HL-60 (cell line): ENCODE measurements at regions not wholly inside any gene's neighbourhood (a gene's known extent, or its start where the extent isn't known, plus 50 kb on each side); places are given as distances from the start of the nearest gene placed in this dataset.

Source experiments
- DNase-seq, 2 experiments: peaks; one replicate each; pipeline ENCODE4 v3.0.0-alpha.2; 2010 to 2020; ENCODE audit warnings: low read depth in 1 of 2, low spot score in 1 of 2
- H3K27ac ChIP-seq: fragments of 250-450 bp; sonication (Bioruptor Pico); replicated peaks from 2 replicates; pipeline ENCODE4 v1.5.1; 2020; ENCODE audit warnings: mild to moderate bottlenecking, moderate library complexity
- H3K27me3 ChIP-seq: fragments of 250-450 bp; sonication (Bioruptor Pico); 2 replicates; pipeline ENCODE4 v1.5.1; 2021; ENCODE audit warnings: mild to moderate bottlenecking, moderate library complexity; ENCODE audit not compliant: insufficient read depth, poor library complexity, severe bottlenecking
- H3K4me3 ChIP-seq: replicated peaks from 2 replicates; pipeline ENCODE4 v1.5.1; 2011; ENCODE audit warnings: mild to moderate bottlenecking, control low read depth, low read length; ENCODE audit not compliant: insufficient read depth
- GABPA ChIP-seq: IDR thresholded peaks from 2 replicates; pipeline ENCODE4 v1.6.1; 2012; ENCODE audit warnings: low read depth
- POLR2AphosphoS5 ChIP-seq: IDR thresholded peaks from 2 replicates; pipeline ENCODE4 v1.6.1; 2012; ENCODE audit warnings: low read depth
- SPI1 ChIP-seq: IDR thresholded peaks from 2 replicates; pipeline ENCODE4 v1.6.1; 2012; ENCODE audit warnings: low read depth, mild to moderate bottlenecking, borderline replicate concordance
- TF ChIP-seq, protein P1 (sequence below): IDR thresholded peaks from 2 replicates; pipeline ENCODE4 v1.6.1; 2012; ENCODE audit warnings: low read depth; ENCODE audit not compliant: insufficient replicate concordance
- TF ChIP-seq, protein P2 (sequence below): IDR thresholded peaks from one replicate; pipeline ENCODE4 v1.5.1; 2011; ENCODE audit warnings: low read length, control low read depth, inconsistent platforms; ENCODE audit not compliant: insufficient read depth

DNA sequence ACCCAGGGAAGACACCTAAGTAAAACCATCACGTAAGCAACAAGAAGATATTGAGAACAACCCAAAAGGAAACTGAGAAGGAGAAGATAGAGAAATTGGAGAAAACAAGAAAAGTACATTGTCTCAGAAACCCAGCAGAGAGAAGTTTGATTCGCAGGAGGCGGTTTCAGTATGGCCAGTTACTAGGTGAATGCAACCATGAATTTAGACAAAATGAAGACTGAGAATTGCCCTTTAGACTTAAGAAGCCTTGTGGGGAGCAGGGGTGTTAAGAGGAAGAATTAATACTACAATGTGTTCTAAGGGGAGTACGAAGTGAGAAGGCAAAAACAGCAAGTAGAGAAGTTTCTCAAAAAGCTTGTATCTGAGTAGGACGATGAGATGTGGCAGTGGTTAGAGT, 229.3 kb upstream of the NEIL3 start:
- Histone ChIP-seq H3K27ac (no peak overlapping the region), H3K27me3 (no peaks in the 10 kb centered on the region), H3K4me3 (no peak overlapping the region)
- no peak for DNase-seq
- no peak for TF ChIP-seq SPI1

DNA sequence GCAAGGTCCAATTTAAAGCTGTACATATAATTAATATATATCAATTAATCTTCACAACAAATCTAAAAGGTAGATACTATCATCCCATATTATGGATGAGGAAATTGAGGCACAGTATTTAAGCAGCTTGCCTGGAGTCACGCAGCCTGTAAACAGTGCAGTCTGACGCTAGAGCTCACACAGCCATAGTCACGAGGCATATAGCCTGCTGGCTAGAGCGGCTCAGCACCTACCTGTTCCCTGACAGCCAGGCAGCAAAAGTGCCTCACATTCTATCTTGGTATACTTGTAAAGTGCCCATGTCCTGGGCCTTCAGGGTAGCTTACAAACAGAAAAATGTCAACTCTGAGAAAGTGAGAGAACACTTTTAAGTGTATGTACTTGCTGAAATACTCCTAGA, 222.6 kb upstream of the NEIL3 start:
- no peak overlapping the region for H3K27ac ChIP-seq
- TF ChIP-seq GABPA, result no peak
- TF ChIP-seq, protein P1, sequence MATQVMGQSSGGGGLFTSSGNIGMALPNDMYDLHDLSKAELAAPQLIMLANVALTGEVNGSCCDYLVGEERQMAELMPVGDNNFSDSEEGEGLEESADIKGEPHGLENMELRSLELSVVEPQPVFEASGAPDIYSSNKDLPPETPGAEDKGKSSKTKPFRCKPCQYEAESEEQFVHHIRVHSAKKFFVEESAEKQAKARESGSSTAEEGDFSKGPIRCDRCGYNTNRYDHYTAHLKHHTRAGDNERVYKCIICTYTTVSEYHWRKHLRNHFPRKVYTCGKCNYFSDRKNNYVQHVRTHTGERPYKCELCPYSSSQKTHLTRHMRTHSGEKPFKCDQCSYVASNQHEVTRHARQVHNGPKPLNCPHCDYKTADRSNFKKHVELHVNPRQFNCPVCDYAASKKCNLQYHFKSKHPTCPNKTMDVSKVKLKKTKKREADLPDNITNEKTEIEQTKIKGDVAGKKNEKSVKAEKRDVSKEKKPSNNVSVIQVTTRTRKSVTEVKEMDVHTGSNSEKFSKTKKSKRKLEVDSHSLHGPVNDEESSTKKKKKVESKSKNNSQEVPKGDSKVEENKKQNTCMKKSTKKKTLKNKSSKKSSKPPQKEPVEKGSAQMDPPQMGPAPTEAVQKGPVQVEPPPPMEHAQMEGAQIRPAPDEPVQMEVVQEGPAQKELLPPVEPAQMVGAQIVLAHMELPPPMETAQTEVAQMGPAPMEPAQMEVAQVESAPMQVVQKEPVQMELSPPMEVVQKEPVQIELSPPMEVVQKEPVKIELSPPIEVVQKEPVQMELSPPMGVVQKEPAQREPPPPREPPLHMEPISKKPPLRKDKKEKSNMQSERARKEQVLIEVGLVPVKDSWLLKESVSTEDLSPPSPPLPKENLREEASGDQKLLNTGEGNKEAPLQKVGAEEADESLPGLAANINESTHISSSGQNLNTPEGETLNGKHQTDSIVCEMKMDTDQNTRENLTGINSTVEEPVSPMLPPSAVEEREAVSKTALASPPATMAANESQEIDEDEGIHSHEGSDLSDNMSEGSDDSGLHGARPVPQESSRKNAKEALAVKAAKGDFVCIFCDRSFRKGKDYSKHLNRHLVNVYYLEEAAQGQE, result no peak
- no peak for TF ChIP-seq SPI1
- no peak for DNase-seq

DNA sequence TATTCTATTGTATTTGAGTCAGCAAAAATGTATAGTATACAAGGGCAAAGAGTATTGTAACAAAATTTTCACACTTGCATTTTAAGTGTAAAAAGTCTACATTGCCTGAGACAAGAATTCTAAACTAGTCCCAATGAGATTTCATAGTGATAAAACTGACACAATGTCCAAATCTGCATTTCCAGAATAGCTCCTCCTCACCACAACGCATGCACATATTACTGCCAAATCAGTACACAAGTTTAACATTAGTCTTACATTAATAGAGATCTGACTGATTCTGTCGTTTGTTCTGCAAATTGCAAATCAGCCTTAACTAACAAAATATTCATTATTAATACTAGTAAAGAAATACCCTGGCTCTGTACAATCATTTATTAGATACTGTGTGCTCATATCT, 222.2 kb upstream of the NEIL3 start:
- no peaks in the 10 kb centered on the region for H3K27me3 ChIP-seq
- no peak overlapping the region for H3K4me3 ChIP-seq
- no peak for TF ChIP-seq GABPA
- TF ChIP-seq, protein P2, sequence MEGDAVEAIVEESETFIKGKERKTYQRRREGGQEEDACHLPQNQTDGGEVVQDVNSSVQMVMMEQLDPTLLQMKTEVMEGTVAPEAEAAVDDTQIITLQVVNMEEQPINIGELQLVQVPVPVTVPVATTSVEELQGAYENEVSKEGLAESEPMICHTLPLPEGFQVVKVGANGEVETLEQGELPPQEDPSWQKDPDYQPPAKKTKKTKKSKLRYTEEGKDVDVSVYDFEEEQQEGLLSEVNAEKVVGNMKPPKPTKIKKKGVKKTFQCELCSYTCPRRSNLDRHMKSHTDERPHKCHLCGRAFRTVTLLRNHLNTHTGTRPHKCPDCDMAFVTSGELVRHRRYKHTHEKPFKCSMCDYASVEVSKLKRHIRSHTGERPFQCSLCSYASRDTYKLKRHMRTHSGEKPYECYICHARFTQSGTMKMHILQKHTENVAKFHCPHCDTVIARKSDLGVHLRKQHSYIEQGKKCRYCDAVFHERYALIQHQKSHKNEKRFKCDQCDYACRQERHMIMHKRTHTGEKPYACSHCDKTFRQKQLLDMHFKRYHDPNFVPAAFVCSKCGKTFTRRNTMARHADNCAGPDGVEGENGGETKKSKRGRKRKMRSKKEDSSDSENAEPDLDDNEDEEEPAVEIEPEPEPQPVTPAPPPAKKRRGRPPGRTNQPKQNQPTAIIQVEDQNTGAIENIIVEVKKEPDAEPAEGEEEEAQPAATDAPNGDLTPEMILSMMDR, result no peak
- TF ChIP-seq SPI1, result no peak
- TF ChIP-seq, protein P1, result no peak
- no peak overlapping the region for H3K27ac ChIP-seq
- DNase-seq, result no peak

More for the DNA sequence above, 222.6 kb upstream of the NEIL3 start:
- no peak overlapping the region for H3K4me3 ChIP-seq
- H3K27me3 ChIP-seq, result no peaks in the 10 kb centered on the region

DNA sequence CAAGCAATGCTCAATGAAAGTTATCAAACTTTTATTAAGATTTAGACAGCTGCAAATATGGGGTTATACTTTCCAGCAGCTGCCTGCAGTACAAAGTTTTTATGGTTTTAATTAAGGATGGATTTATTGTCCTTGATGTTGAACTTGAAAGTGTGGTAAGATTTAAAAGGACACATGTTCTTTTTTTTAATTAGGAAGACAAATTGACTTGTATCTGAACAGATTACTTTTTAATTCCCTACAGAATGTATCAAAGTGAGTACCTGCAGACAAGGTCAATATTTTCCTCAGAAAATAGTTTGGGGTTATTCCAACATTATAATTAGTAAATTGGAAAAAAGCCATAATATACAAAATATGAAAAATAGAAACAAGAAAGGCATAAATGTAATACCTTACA, 218.2 kb upstream of the NEIL3 start:
- Histone ChIP-seq H3K4me3 (no peak overlapping the region), H3K27ac (no peak overlapping the region), H3K27me3 (no peaks in the 10 kb centered on the region)
- TF ChIP-seq SPI1 (no peak), GABPA (no peak), POLR2AphosphoS5 (no peak)
- TF ChIP-seq, protein P2, result no peak
- TF ChIP-seq, protein P1, result no peak
- DNase-seq, result no peak
